Ascending aorta (tissue), 2 donors: ENCODE measurements at regions not wholly inside any gene's neighbourhood (a gene's known extent, or its start where the extent isn't known, plus 50 kb on each side); places are given as distances from the start of the nearest gene placed in this dataset.
A peak's percentile ranks its signal among the peaks of the same experiment; 100 is the strongest.

Experiments
- DNase-seq, 2 donors: peaks; one replicate each; pipeline ENCODE4 v3.0.0-alpha.2; 2019; ENCODE audit warnings: low spot score in 2 of 2
- H3K27ac ChIP-seq, 2 donors: fragments of 200-600 bp; sonication (generic); one replicate each; pipeline ENCODE4 v1.5.1; 2016 to 2017; ENCODE audit warnings: mild to moderate bottlenecking in 1 of 2
- H3K27me3 ChIP-seq: fragments of 200-600 bp; sonication (generic); one replicate; pipeline ENCODE4 v1.5.1; 2017
- H3K36me3 ChIP-seq, 2 donors: fragments of 200-600 bp; sonication (generic); one replicate each; pipeline ENCODE4 v1.5.1; 2016
- H3K4me1 ChIP-seq, 2 donors: fragments of 200-600 bp; sonication (generic); one replicate each; pipeline ENCODE4 v1.5.1; 2016 to 2017; ENCODE audit warnings: mild to moderate bottlenecking in 1 of 2
- H3K4me3 ChIP-seq, 2 donors: fragments of 200-600 bp; sonication (generic); one replicate each; pipeline ENCODE4 v1.5.1; 2016 to 2017; ENCODE audit warnings: mild to moderate bottlenecking in 1 of 2
- H3K9me3 ChIP-seq, 2 donors: fragments of 200-600 bp; sonication (generic); one replicate each; pipeline ENCODE4 v1.5.1; 2016
- intact Hi-C: fragments of 100-400 bp; cut with DNase I; formaldehyde crosslinking; loops from one replicate; pipeline ENCODE4 v1.15.1; 2023
- TF ChIP-seq, protein P1 (sequence below), 3 experiments: fragments of 200-600 bp in 2 of 3; fragments of 450-650 bp in 1 of 3; sonication (generic) in 2 of 3; IDR thresholded peaks; one replicate each; pipeline ENCODE4 v1.5.1; 2016 to 2019; ENCODE audit warnings: antibody characterized with exemption in 3 of 3, mild to moderate bottlenecking in 1 of 3, moderate library complexity in 1 of 3

DNA sequence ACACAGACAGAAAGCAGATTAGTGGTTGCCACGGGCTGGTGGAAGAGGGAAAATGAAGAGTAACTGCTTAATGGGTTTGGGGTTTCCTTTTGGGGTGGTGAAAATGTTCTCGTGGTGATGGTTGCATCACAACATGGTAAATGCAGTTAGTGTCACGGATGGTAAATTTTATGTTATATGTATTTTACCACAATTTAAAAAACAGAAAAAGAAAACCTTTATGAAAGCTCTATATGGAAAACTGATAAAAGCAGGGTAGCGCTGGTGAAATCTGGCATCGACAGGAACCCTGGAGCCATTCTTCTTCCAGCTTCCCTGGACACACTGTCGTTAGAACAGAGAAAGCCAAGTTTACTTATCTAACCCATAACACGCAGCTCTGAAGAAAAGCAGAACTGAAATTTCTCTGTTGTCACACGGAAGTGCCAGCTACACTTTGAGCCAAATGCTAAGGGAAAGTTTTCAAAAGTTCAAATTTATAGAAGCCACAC, 287.7 kb upstream of the NR2F2 start:
- Histone ChIP-seq H3K36me3 (no peaks in the 10 kb centered on the region), H3K27me3 (no peaks in the 10 kb centered on the region), H3K4me3 (peak overlapping the region in 1 of 2 donors; percentile 33), H3K9me3 (no peaks in the 10 kb centered on the region), H3K27ac (no peak overlapping the region), H3K4me1 (peaks cover 0 to 10% of the 10 kb centered on the region in 2 donors)
- intact Hi-C loops: loop anchor here (10.0 kb wide), 1 partner anchor 788 kb away; no protein-coding TSS in a partner anchor
- no peak for DNase-seq
- TF ChIP-seq, protein P1, sequence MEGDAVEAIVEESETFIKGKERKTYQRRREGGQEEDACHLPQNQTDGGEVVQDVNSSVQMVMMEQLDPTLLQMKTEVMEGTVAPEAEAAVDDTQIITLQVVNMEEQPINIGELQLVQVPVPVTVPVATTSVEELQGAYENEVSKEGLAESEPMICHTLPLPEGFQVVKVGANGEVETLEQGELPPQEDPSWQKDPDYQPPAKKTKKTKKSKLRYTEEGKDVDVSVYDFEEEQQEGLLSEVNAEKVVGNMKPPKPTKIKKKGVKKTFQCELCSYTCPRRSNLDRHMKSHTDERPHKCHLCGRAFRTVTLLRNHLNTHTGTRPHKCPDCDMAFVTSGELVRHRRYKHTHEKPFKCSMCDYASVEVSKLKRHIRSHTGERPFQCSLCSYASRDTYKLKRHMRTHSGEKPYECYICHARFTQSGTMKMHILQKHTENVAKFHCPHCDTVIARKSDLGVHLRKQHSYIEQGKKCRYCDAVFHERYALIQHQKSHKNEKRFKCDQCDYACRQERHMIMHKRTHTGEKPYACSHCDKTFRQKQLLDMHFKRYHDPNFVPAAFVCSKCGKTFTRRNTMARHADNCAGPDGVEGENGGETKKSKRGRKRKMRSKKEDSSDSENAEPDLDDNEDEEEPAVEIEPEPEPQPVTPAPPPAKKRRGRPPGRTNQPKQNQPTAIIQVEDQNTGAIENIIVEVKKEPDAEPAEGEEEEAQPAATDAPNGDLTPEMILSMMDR (IDR thresholded peaks at IDR 0.05): no peak

DNA sequence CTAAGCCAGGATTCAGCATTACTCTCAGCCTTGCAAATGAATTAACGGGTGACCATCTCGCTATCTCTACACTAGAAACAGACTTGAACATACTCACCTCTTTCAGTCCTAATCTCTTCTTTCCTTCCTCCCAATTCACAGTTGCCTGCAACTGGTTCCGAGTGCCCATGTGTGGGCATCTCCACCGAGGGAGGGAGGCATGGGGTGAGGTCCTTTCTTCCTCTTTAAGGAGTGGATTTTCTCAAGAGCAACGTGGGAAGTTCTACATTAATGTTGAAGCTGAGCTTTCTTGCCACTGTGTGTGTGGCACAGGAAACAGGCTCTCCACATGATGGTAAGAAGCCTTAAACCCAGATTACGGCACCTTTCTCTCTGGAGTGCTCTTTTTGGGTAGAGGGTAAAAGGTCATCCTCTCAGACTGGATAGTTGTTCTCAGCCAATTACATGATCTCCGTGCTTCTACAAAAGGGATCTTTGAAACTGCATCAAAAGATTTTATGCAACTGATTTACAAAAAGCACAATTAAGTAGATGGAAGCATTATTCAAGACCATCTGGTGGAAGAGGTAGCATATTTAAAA, 286.8 kb upstream of the NR2F2 start:
- TF ChIP-seq, protein P1 (IDR thresholded peaks at IDR 0.05): no peak
- no peaks in the 10 kb centered on the region for H3K9me3 ChIP-seq
- H3K27me3 ChIP-seq: no peaks in the 10 kb centered on the region
- H3K27ac ChIP-seq: no peak overlapping the region
- no peak for DNase-seq
- H3K4me3 ChIP-seq: no peak overlapping the region
- intact Hi-C loops: loop anchor here (10.0 kb wide), 1 partner anchor 789 kb away; no protein-coding TSS in a partner anchor
- no peaks in the 10 kb centered on the region for H3K36me3 ChIP-seq
- peaks cover 0 to 13% of the 10 kb centered on the region in 2 donors for H3K4me1 ChIP-seq

DNA sequence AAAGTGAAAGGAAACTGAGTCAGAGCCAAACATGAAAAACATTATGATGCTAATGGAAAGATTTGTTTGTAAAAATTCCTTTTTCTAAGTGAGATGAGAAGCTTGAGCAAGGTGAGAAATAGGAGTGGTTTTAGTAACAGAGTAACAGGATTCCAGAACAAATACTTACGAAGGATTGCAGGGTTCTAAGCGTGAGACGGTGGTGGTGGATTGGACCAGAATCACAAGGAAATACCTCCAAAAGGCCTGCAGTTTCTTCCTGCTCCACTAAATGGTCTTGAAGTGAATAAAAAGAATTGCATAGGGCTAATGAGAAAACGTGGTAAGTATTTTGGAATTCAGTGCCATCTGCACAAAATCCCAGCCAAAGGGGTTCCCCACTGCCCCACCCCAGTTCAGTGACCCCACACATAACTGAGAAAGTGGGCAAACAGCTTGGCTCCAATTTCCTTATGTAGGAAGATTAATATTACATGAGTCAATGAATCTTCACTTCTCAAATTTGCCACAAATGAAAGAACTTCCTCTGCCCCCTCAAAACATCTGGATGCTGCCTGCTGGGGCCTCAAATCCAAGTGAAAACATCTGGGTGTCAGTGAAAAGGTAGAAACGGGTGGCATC, 283.8 kb upstream of the NR2F2 start:
- DNase-seq: no peak
- Histone ChIP-seq H3K36me3 (no peaks in the 10 kb centered on the region), H3K9me3 (no peaks in the 10 kb centered on the region), H3K27me3 (no peaks in the 10 kb centered on the region), H3K27ac (peak overlapping the region; percentile 4 to 17), H3K4me1 (peaks cover 0 to 13% of the 10 kb centered on the region in 2 donors), H3K4me3 (no peak overlapping the region)
- intact Hi-C loops: loop anchor here (10.0 kb wide), 1 partner anchor 792 kb away; no protein-coding TSS in a partner anchor
- TF ChIP-seq, protein P1 (IDR thresholded peaks at IDR 0.05): no peak

DNA sequence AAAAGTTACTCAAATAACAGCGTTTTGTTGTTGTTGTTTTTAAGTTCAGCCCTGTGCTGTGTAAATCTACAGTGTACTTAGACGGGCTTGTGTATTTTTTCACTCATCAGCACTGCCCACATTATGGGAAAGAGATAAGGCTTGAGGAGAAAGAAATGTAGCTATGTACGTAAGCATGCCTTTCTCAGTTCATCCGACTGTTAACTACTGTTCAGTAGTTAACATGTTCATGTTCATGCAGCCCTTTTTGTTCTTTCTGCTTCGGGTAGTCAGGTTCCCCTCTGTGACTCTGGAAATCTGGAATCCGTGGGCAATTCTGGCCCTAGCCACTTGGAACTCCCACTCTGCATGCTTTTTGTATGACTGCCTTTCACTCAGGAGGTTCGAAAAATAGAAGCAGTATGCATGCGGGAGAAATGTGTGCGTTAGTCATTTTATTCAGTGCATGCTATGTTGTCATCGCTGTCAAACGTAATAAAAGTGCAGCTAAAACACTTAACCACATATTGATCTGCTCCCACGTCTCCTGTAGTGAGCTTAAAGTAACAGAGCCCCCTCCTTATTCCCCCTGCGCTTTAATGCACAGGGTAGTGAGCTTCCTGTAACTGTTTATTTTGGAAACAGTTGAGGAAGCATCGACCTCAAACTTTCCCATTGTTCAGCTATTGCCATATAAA, 283.1 kb upstream of the NR2F2 start:
- Histone ChIP-seq H3K4me1 (peaks cover 0 to 13% of the 10 kb centered on the region in 2 donors), H3K27ac (peak overlapping the region; percentile 17 to 36), H3K4me3 (peak overlapping the region; percentile 12 to 14), H3K27me3 (no peaks in the 10 kb centered on the region), H3K9me3 (no peaks in the 10 kb centered on the region), H3K36me3 (no peaks in the 10 kb centered on the region)
- intact Hi-C loops: loop anchor here (10.0 kb wide), 1 partner anchor 793 kb away; no protein-coding TSS in a partner anchor
- peak in 1 of 2 donors; percentile 70 for DNase-seq
- TF ChIP-seq, protein P1 (IDR thresholded peaks at IDR 0.05): no peak

DNA sequence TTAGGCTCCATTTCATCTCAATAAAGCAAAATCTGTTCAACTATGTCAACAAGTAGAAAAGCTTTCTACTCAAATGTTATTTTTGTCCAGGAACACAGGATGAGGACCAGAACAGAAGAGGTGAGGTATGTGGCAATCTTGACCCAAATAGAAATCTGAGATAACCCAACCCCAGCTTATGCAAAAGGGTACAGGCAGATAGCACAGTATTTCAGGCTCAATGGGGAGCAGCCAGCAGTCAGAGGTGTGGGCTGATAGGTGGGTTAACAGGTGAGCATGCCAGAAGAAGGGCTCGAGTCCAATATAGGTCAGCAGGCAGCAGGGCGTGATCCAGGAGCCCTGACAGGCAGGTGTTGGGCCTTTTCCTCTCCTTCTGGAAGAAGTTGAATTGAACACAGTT, 281.2 kb upstream of the NR2F2 start:
- H3K4me3 ChIP-seq: no peak overlapping the region

More for the DNA sequence above, 281.2 kb upstream of the NR2F2 start:
- no peaks in the 10 kb centered on the region for H3K36me3 ChIP-seq
- H3K9me3 ChIP-seq: no peaks in the 10 kb centered on the region
- DNase-seq: no peak
- H3K27me3 ChIP-seq: no peaks in the 10 kb centered on the region
- no peak overlapping the region for H3K27ac ChIP-seq
- TF ChIP-seq, protein P1 (IDR thresholded peaks at IDR 0.05): no peak
- H3K4me1 ChIP-seq: peaks cover 6 to 15% of the 10 kb centered on the region in 2 donors
- intact Hi-C loops: loop anchor here (10.0 kb wide), 1 partner anchor 795 kb away; no protein-coding TSS in a partner anchor
